Breast epithelium (tissue), 3 donors: ENCODE measurements at regions not wholly inside any gene's neighbourhood (a gene's known extent, or its start where the extent isn't known, plus 50 kb on each side); places are given as distances from the start of the nearest gene placed in this dataset.

Experiments
- CTCF ChIP-seq, 3 donors: fragments of 450-650 bp; IDR thresholded peaks; one replicate each; pipeline ENCODE4 v1.5.1; 2016 to 2017; ENCODE audit warnings: antibody characterized with exemption in 3 of 3, mild to moderate bottlenecking in 3 of 3, moderate library complexity in 3 of 3
- POLR2AphosphoS5 ChIP-seq, 3 donors: sonication (generic); formaldehyde crosslinking; IDR thresholded peaks; one replicate each; pipeline ENCODE4 v1.6.1; 2017; ENCODE audit warnings: antibody characterized with exemption in 3 of 3

GRCh38 chr6:86273936-86274335 is 631.2 kb upstream of the SYNCRIP start:
- TF ChIP-seq POLR2AphosphoS5 (IDR thresholded peaks at IDR 0.05): no peak
- TF ChIP-seq CTCF (IDR thresholded peaks at IDR 0.05): no peak
